ENCODE measurements at regions not wholly inside any gene's neighbourhood (a gene's known extent, or its start where the extent isn't known, plus 50 kb on each side); places are given as distances from the start of the nearest gene placed in this dataset.

DNA sequence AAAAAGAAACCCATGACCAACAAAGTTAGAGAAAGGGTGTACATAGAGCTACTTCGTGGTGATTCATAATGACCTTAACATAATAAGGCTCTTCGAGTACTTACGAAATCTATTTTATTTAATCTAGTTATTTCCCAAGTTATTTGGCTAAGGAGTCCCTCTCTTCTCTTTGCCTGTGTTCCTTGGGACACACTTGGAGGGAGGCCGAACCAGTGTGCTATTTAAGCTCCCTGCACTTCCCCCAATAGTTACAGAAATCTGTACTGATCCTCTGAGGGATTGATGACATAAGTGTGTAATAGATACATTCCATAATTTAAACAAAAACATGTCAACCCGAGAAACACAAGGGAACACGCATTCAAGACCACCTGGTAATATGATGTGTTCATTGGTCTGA is 351.1 kb downstream of the GATA3 start:
- TF ChIP-seq POLR2A (IDR thresholded peaks at IDR 0.05; ENCODE audit: low read length) (no peak), CHD2 (IDR thresholded peaks at IDR 0.05; ENCODE audit: low read length, partially characterized antibody) (no peak), MAX (IDR thresholded peaks at IDR 0.05) (no peak), SREBF2 (IDR thresholded peaks at IDR 0.05) (no peak), CBX8 (IDR thresholded peaks at IDR 0.05) (no peak), PHF8 (IDR thresholded peaks at IDR 0.05; ENCODE audit: borderline replicate concordance, low read depth) (no peak), MAZ (IDR thresholded peaks at IDR 0.05; ENCODE audit: borderline replicate concordance, low read depth, low read length) (no peak), CBX2 (IDR thresholded peaks at IDR 0.05; ENCODE audit: borderline replicate concordance, low read depth) (no peak), PBX3 (IDR thresholded peaks at IDR 0.05) (no peak), TP53 (CRISPR knock-in tag; IDR thresholded peaks at IDR 0.05) (no peak), HES2 (IDR thresholded peaks at IDR 0.05) (no peak), SMC3 (IDR thresholded peaks at IDR 0.05) (no peak), RFX5 (IDR thresholded peaks at IDR 0.05) (no peak)
- TF ChIP-seq, protein P1, sequence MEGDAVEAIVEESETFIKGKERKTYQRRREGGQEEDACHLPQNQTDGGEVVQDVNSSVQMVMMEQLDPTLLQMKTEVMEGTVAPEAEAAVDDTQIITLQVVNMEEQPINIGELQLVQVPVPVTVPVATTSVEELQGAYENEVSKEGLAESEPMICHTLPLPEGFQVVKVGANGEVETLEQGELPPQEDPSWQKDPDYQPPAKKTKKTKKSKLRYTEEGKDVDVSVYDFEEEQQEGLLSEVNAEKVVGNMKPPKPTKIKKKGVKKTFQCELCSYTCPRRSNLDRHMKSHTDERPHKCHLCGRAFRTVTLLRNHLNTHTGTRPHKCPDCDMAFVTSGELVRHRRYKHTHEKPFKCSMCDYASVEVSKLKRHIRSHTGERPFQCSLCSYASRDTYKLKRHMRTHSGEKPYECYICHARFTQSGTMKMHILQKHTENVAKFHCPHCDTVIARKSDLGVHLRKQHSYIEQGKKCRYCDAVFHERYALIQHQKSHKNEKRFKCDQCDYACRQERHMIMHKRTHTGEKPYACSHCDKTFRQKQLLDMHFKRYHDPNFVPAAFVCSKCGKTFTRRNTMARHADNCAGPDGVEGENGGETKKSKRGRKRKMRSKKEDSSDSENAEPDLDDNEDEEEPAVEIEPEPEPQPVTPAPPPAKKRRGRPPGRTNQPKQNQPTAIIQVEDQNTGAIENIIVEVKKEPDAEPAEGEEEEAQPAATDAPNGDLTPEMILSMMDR (IDR thresholded peaks at IDR 0.05), result no peak
